Fibroblast of lung (primary cell): ENCODE measurements at regions not wholly inside any gene's neighbourhood (a gene's known extent, or its start where the extent isn't known, plus 50 kb on each side); places are given as distances from the start of the nearest gene placed in this dataset.

Source experiments
- CTCF ChIP-seq, 2 donors: IDR thresholded peaks in 1 of 2; conservative IDR thresholded peaks in 1 of 2; 1 replicate in 1 of 2; 2 replicates in 1 of 2; pipeline ENCODE4 v1.5.1; 2011 to 2012; ENCODE audit warnings: low read length in 2 of 2, control low read depth in 1 of 2, inconsistent platforms in 1 of 2, low read depth in 1 of 2, mild to moderate bottlenecking in 1 of 2
- EZH2 ChIP-seq: IDR thresholded peaks from 2 replicates; pipeline ENCODE4 v1.5.1; 2012; ENCODE audit warnings: low read length, control low read depth, mild to moderate bottlenecking; ENCODE audit errors: missing control alignments

- TF ChIP-seq CTCF (conservative IDR thresholded peaks at IDR 0.05 in 1 of 2, IDR thresholded peaks at IDR 0.05 in 1 of 2; ENCODE audit: low read depth in 1 of 2, low read length in 2 of 2): no peak
- no peak for TF ChIP-seq EZH2
Observed at GRCh38 chr5:34449639-34450038, 206.5 kb upstream of the RAI14 start.
